ENCODE measurements at regions not wholly inside any gene's neighbourhood (a gene's known extent, or its start where the extent isn't known, plus 50 kb on each side); places are given as distances from the start of the nearest gene placed in this dataset.

- H3K9me3 Mint-ChIP-seq = peaks cover 7% of the 10 kb centered on the region; the same call in 1 of the 3 replicates
- no peak overlapping the region for H3K4me3 ChIP-seq
- no peaks in the 10 kb centered on the region for H3K79me2 ChIP-seq (replicated peaks; ENCODE audit: insufficient read depth)
- no peak for ATAC-seq
- no peak overlapping the region for H3K27ac ChIP-seq (ENCODE audit: low read depth)
- no peak for DNase-seq (ENCODE audit: low spot score)
- H3K27ac Mint-ChIP-seq = no peak overlapping the region
- no peak for TF ChIP-seq STAT1 (IDR thresholded peaks at IDR 0.05; ENCODE audit: unreplicated experiment)
- H3K27me3 ChIP-seq (ENCODE audit: insufficient read depth) = no peaks in the 10 kb centered on the region
- H4K20me1 ChIP-seq (replicated peaks; ENCODE audit: insufficient read depth) = no peaks in the 10 kb centered on the region
- H3F3A ChIP-seq (replicated peaks; ENCODE audit: low read depth) = no peaks in the 10 kb centered on the region
- H3K27me3 Mint-ChIP-seq (ENCODE audit: insufficient read depth, low read depth, poor library complexity) = no peaks in the 10 kb centered on the region
- H3K4me3 Mint-ChIP-seq = no peak overlapping the region
- H3K4me1 ChIP-seq (ENCODE audit: insufficient read depth) = no peaks in the 10 kb centered on the region
- H3K36me3 ChIP-seq (ENCODE audit: insufficient read depth) = no peaks in the 10 kb centered on the region
- H3K4me2 ChIP-seq = no peak overlapping the region
- H3K9me2 ChIP-seq (ENCODE audit: insufficient read depth) = peaks cover 9% of the 10 kb centered on the region; the same call in 1 of the 2 replicates
- no peaks in the 10 kb centered on the region for H3K36me3 Mint-ChIP-seq (ENCODE audit: low read depth)
- no peak overlapping the region for H2AFZ ChIP-seq
- H3K4me1 Mint-ChIP-seq = no peaks in the 10 kb centered on the region
Measured at GRCh38 chr17:52709724-52710123, 551.2 kb upstream of the CA10 start.

- H3K9me2 ChIP-seq (ENCODE audit: insufficient read depth) = no peaks in the 10 kb centered on the region
- H3K4me3 ChIP-seq = no peak overlapping the region
- Mint-ChIP-seq H3K36me3 (ENCODE audit: low read depth) (no peaks in the 10 kb centered on the region), H3K4me3 (no peak overlapping the region), H3K9me3 (no peaks in the 10 kb centered on the region; the same call in 2 of the 3 replicates), H3K27me3 (ENCODE audit: insufficient read depth, low read depth, poor library complexity) (no peaks in the 10 kb centered on the region), H3K27ac (no peak overlapping the region), H3K4me1 (no peaks in the 10 kb centered on the region; the same call in 2 of the 3 replicates)
- H3K36me3 ChIP-seq (ENCODE audit: insufficient read depth) = no peaks in the 10 kb centered on the region
- no peak for TF ChIP-seq ZNF114 (CRISPR knock-in tag; IDR thresholded peaks at IDR 0.05)
- no peak for TF ChIP-seq EZH2phosphoT487 (IDR thresholded peaks at IDR 0.05; ENCODE audit: unreplicated experiment)
- no peak for TF ChIP-seq NANOG (IDR thresholded peaks at IDR 0.05; ENCODE audit: borderline replicate concordance)
- no peaks in the 10 kb centered on the region for H3K4me1 ChIP-seq (ENCODE audit: insufficient read depth)
- no peak for DNase-seq (ENCODE audit: low spot score)
- no peak for ATAC-seq
- H3K27me3 ChIP-seq (ENCODE audit: insufficient read depth) = no peaks in the 10 kb centered on the region
- no peak overlapping the region for H2AFZ ChIP-seq
- H3K4me2 ChIP-seq = no peak overlapping the region
- H3F3A ChIP-seq (replicated peaks; ENCODE audit: low read depth) = no peaks in the 10 kb centered on the region
- no peak overlapping the region for H3K27ac ChIP-seq (ENCODE audit: low read depth)
- H3K79me2 ChIP-seq (replicated peaks; ENCODE audit: insufficient read depth) = no peaks in the 10 kb centered on the region
- H4K20me1 ChIP-seq (replicated peaks; ENCODE audit: insufficient read depth) = no peaks in the 10 kb centered on the region
Measured at GRCh38 chr17:52696362-52696761, 537.8 kb upstream of the CA10 start.

DNA sequence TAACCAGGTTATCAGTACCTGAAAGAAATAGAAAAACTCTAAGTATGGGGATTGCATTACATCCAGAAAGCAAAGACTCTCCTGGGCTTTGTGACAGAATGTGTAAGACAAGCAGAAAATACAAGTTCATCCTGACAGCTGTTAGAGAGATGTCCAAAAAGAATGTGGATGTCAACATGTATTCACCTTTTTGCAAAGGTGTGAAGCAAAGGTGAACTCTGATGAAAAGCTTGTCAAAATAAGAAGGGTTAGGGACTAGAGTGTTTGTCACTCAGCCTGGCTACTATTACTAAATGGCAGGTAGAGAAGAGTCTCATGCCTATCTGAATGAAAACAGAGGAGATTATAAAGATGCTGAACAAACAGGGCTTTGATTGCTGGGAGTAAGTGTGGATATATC is 527.6 kb upstream of the CA10 start:
- peaks cover 4% of the 10 kb centered on the region; the same call in 2 of the 3 replicates for H3K4me1 Mint-ChIP-seq
- TF ChIP-seq, protein P1, sequence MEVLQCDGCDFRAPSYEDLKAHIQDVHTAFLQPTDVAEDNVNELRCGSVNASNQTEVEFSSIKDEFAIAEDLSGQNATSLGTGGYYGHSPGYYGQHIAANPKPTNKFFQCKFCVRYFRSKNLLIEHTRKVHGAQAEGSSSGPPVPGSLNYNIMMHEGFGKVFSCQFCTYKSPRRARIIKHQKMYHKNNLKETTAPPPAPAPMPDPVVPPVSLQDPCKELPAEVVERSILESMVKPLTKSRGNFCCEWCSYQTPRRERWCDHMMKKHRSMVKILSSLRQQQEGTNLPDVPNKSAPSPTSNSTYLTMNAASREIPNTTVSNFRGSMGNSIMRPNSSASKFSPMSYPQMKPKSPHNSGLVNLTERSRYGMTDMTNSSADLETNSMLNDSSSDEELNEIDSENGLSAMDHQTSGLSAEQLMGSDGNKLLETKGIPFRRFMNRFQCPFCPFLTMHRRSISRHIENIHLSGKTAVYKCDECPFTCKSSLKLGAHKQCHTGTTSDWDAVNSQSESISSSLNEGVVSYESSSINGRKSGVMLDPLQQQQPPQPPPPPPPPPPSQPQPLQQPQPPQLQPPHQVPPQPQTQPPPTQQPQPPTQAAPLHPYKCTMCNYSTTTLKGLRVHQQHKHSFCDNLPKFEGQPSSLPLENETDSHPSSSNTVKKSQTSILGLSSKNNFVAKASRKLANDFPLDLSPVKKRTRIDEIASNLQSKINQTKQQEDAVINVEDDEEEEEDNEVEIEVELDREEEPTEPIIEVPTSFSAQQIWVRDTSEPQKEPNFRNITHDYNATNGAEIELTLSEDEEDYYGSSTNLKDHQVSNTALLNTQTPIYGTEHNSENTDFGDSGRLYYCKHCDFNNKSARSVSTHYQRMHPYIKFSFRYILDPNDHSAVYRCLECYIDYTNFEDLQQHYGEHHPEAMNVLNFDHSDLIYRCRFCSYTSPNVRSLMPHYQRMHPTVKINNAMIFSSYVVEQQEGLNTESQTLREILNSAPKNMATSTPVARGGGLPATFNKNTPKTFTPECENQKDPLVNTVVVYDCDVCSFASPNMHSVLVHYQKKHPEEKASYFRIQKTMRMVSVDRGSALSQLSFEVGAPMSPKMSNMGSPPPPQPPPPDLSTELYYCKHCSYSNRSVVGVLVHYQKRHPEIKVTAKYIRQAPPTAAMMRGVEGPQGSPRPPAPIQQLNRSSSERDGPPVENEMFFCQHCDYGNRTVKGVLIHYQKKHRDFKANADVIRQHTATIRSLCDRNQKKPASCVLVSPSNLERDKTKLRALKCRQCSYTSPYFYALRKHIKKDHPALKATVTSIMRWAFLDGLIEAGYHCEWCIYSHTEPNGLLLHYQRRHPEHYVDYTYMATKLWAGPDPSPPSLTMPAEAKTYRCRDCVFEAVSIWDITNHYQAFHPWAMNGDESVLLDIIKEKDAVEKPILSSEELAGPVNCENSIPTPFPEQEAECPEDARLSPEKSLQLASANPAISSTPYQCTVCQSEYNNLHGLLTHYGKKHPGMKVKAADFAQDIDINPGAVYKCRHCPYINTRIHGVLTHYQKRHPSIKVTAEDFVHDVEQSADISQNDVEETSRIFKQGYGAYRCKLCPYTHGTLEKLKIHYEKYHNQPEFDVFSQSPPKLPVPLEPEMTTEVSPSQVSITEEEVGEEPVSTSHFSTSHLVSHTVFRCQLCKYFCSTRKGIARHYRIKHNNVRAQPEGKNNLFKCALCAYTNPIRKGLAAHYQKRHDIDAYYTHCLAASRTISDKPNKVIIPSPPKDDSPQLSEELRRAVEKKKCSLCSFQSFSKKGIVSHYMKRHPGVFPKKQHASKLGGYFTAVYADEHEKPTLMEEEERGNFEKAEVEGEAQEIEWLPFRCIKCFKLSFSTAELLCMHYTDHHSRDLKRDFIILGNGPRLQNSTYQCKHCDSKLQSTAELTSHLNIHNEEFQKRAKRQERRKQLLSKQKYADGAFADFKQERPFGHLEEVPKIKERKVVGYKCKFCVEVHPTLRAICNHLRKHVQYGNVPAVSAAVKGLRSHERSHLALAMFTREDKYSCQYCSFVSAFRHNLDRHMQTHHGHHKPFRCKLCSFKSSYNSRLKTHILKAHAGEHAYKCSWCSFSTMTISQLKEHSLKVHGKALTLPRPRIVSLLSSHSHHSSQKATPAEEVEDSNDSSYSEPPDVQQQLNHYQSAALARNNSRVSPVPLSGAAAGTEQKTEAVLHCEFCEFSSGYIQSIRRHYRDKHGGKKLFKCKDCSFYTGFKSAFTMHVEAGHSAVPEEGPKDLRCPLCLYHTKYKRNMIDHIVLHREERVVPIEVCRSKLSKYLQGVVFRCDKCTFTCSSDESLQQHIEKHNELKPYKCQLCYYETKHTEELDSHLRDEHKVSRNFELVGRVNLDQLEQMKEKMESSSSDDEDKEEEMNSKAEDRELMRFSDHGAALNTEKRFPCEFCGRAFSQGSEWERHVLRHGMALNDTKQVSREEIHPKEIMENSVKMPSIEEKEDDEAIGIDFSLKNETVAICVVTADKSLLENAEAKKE (CRISPR knock-in tag; IDR thresholded peaks at IDR 0.05) = no peak
- TF ChIP-seq, protein P2, sequence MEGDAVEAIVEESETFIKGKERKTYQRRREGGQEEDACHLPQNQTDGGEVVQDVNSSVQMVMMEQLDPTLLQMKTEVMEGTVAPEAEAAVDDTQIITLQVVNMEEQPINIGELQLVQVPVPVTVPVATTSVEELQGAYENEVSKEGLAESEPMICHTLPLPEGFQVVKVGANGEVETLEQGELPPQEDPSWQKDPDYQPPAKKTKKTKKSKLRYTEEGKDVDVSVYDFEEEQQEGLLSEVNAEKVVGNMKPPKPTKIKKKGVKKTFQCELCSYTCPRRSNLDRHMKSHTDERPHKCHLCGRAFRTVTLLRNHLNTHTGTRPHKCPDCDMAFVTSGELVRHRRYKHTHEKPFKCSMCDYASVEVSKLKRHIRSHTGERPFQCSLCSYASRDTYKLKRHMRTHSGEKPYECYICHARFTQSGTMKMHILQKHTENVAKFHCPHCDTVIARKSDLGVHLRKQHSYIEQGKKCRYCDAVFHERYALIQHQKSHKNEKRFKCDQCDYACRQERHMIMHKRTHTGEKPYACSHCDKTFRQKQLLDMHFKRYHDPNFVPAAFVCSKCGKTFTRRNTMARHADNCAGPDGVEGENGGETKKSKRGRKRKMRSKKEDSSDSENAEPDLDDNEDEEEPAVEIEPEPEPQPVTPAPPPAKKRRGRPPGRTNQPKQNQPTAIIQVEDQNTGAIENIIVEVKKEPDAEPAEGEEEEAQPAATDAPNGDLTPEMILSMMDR (conservative IDR thresholded peaks at IDR 0.05; ENCODE audit: low read depth in 2 of 2) = no peak
- TF ChIP-seq NANOG (IDR thresholded peaks at IDR 0.05; ENCODE audit: borderline replicate concordance) (no peak), CREB1 (CRISPR knock-in tag; IDR thresholded peaks at IDR 0.05; ENCODE audit: low read depth) (no peak), ZNF114 (CRISPR knock-in tag; IDR thresholded peaks at IDR 0.05) (no peak), ZNF331 (CRISPR knock-in tag; IDR thresholded peaks at IDR 0.05; ENCODE audit: low read depth) (no peak), POLR2AphosphoS5 (IDR thresholded peaks at IDR 0.05; ENCODE audit: low read depth) (no peak)

More for the DNA sequence above, 527.6 kb upstream of the CA10 start:
- Histone ChIP-seq H3K4me2 (no peak overlapping the region), H2AFZ (no peak overlapping the region), H4K20me1 (replicated peaks; ENCODE audit: insufficient read depth) (no peaks in the 10 kb centered on the region), H3K79me2 (replicated peaks; ENCODE audit: insufficient read depth) (no peaks in the 10 kb centered on the region), H3K9me2 (ENCODE audit: insufficient read depth) (no peaks in the 10 kb centered on the region), H3K27me3 (ENCODE audit: insufficient read depth) (no peaks in the 10 kb centered on the region), H3F3A (replicated peaks; ENCODE audit: low read depth) (no peaks in the 10 kb centered on the region), H3K4me3 (no peak overlapping the region), H3K36me3 (ENCODE audit: insufficient read depth) (no peaks in the 10 kb centered on the region), H3K27ac (ENCODE audit: low read depth) (no peak overlapping the region), H3K4me1 (ENCODE audit: insufficient read depth) (no peaks in the 10 kb centered on the region)
- H3K9me3 Mint-ChIP-seq = no peaks in the 10 kb centered on the region; the same call in 2 of the 3 replicates
- H3K27me3 Mint-ChIP-seq (ENCODE audit: insufficient read depth, low read depth, poor library complexity) = no peaks in the 10 kb centered on the region
- ATAC-seq (no peak), DNase-seq (ENCODE audit: low spot score) (no peak)
- H3K4me3 Mint-ChIP-seq = no peak overlapping the region
- H3K27ac Mint-ChIP-seq = no peak overlapping the region
- no peaks in the 10 kb centered on the region for H3K36me3 Mint-ChIP-seq (ENCODE audit: low read depth)

Data from GM23338 (cell line).